ENCODE measurements at regions not wholly inside any gene's neighbourhood (a gene's known extent, or its start where the extent isn't known, plus 50 kb on each side); places are given as distances from the start of the nearest gene placed in this dataset.

- DNase-seq = no peak
These were observed 62.3 kb upstream of the ARHGEF3 start for GRCh38 chr3:56864090-56864489.

- DNase-seq = no peak
These were observed 60.8 kb upstream of the ARHGEF3 start for GRCh38 chr3:56862352-56863062.

- DNase-seq = no peak
These were observed 59.8 kb upstream of the ARHGEF3 start for GRCh38 chr3:56861511-56861910.

GRCh38 chr3:56860939-56861338 is 59.2 kb upstream of the ARHGEF3 start:
- DNase-seq = no peak

- DNase-seq = no peak
These were observed 58.6 kb upstream of the ARHGEF3 start for GRCh38 chr3:56860351-56860750.

GRCh38 chr3:56858331-56858730 is 56.6 kb upstream of the ARHGEF3 start:
- no peak for DNase-seq

GRCh38 chr3:56857178-56857577 is 55.4 kb upstream of the ARHGEF3 start:
- DNase-seq = no peak

GRCh38 chr3:56856752-56857151 is 55.0 kb upstream of the ARHGEF3 start:
- no peak for DNase-seq

- DNase-seq = no peak
These were observed 54.2 kb upstream of the ARHGEF3 start for GRCh38 chr3:56855856-56856512.

GRCh38 chr3:56854856-56855611 is 53.3 kb upstream of the ARHGEF3 start:
- DNase-seq = no peak

- no peak for DNase-seq
These were observed 50.5 kb upstream of the ARHGEF3 start for GRCh38 chr3:56851966-56852884.
